ENCODE measurements at regions not wholly inside any gene's neighbourhood (a gene's known extent, or its start where the extent isn't known, plus 50 kb on each side); places are given as distances from the start of the nearest gene placed in this dataset.
"Not testable (repeated sequence)": the region's sequence is repeated elsewhere in the genome, so short reads cannot be mapped to it uniquely, and the experiment has no call there.

GRCh38 chr15:79743032-79743431 is 153.8 kb downstream of the MTHFS start:
- Histone ChIP-seq H4K20me1 (ENCODE audit: insufficient read depth, low read length) (no peaks in the 10 kb centered on the region), H3K4me3 (ENCODE audit: insufficient read depth, low read depth, low read length) (no peak overlapping the region), H3K79me2 (ENCODE audit: insufficient read depth, low read length) (no peaks in the 10 kb centered on the region), H3K9ac (ENCODE audit: low read length) (no peak overlapping the region), H3K4me1 (ENCODE audit: insufficient read depth, low read length) (no peaks in the 10 kb centered on the region), H3K9me3 (ENCODE audit: insufficient read depth, low read depth, low read length) (no peaks in the 10 kb centered on the region), H3K36me3 (ENCODE audit: insufficient read depth, low read length) (no peaks in the 10 kb centered on the region), H3K4me2 (ENCODE audit: low read length) (no peak overlapping the region), H2AFZ (ENCODE audit: low read depth, low read length) (no peak overlapping the region), H3K27ac (ENCODE audit: low read depth, low read length) (no peak overlapping the region), H3K27me3 (ENCODE audit: insufficient read depth, low read length) (no peaks in the 10 kb centered on the region)
- FAIRE-seq, result no peak
- Mint-ChIP-seq H3K4me1 (ENCODE audit: low read depth, unreplicated experiment) (no peaks in the 10 kb centered on the region), H3K27me3 (ENCODE audit: low read depth, unreplicated experiment) (no peaks in the 10 kb centered on the region), H3K4me3 (ENCODE audit: unreplicated experiment) (no peak overlapping the region), H3K36me3 (ENCODE audit: low read depth, unreplicated experiment) (no peaks in the 10 kb centered on the region), H3K27ac (ENCODE audit: unreplicated experiment) (no peak overlapping the region), H3K9me3 (ENCODE audit: unreplicated experiment) (peaks cover 5% of the 10 kb centered on the region)
- DNase-seq (ENCODE audit: low read depth), result peak; percentile 2
- TF ChIP-seq EZH2 (IDR thresholded peaks at IDR 0.05; ENCODE audit: insufficient read depth, low read length), result no peak
- TF ChIP-seq CTCF (IDR thresholded peaks at IDR 0.05; ENCODE audit: insufficient read depth, low read depth, low read length), result no peak

GRCh38 chr15:79744485-79744884 is 152.3 kb downstream of the MTHFS start:
- H3K9ac ChIP-seq (ENCODE audit: low read length); H3K4me3 ChIP-seq (ENCODE audit: insufficient read depth, low read depth, low read length); H4K20me1 ChIP-seq (ENCODE audit: insufficient read depth, low read length); FAIRE-seq; H3K36me3 ChIP-seq (ENCODE audit: insufficient read depth, low read length); H3K4me1 Mint-ChIP-seq (ENCODE audit: low read depth, unreplicated experiment); H3K4me2 ChIP-seq (ENCODE audit: low read length); H3K27ac ChIP-seq (ENCODE audit: low read depth, low read length); H3K27ac Mint-ChIP-seq (ENCODE audit: unreplicated experiment); H3K9me3 Mint-ChIP-seq (ENCODE audit: unreplicated experiment); H2AFZ ChIP-seq (ENCODE audit: low read depth, low read length); H3K27me3 ChIP-seq (ENCODE audit: insufficient read depth, low read length); H3K9me3 ChIP-seq (ENCODE audit: insufficient read depth, low read depth, low read length); H3K4me1 ChIP-seq (ENCODE audit: insufficient read depth, low read length); H3K4me3 Mint-ChIP-seq (ENCODE audit: unreplicated experiment); H3K79me2 ChIP-seq (ENCODE audit: insufficient read depth, low read length); H3K36me3 Mint-ChIP-seq (ENCODE audit: low read depth, unreplicated experiment); H3K27me3 Mint-ChIP-seq (ENCODE audit: low read depth, unreplicated experiment): not testable (repeated sequence)
- DNase-seq (ENCODE audit: low read depth), result peak; percentile 10

GRCh38 chr15:79756365-79756764 is 140.4 kb downstream of the MTHFS start:
- H3K9me3 ChIP-seq (ENCODE audit: insufficient read depth, low read depth, low read length), result no peaks in the 10 kb centered on the region
- no peaks in the 10 kb centered on the region for H3K36me3 ChIP-seq (ENCODE audit: insufficient read depth, low read length)
- H2AFZ ChIP-seq (ENCODE audit: low read depth, low read length), result no peak overlapping the region
- no peaks in the 10 kb centered on the region for H4K20me1 ChIP-seq (ENCODE audit: insufficient read depth, low read length)
- H3K27ac ChIP-seq (ENCODE audit: low read depth, low read length), result no peak overlapping the region
- Mint-ChIP-seq H3K4me3 (ENCODE audit: unreplicated experiment) (no peak overlapping the region), H3K36me3 (ENCODE audit: low read depth, unreplicated experiment) (no peaks in the 10 kb centered on the region), H3K27me3 (ENCODE audit: low read depth, unreplicated experiment) (peaks cover 2% of the 10 kb centered on the region), H3K4me1 (ENCODE audit: low read depth, unreplicated experiment) (no peaks in the 10 kb centered on the region), H3K9me3 (ENCODE audit: unreplicated experiment) (peaks cover 5% of the 10 kb centered on the region), H3K27ac (ENCODE audit: unreplicated experiment) (no peak overlapping the region)
- H3K4me2 ChIP-seq (ENCODE audit: low read length), result no peak overlapping the region
- FAIRE-seq, result no peak
- no peak overlapping the region for H3K4me3 ChIP-seq (ENCODE audit: insufficient read depth, low read depth, low read length)
- H3K4me1 ChIP-seq (ENCODE audit: insufficient read depth, low read length), result no peaks in the 10 kb centered on the region
- H3K27me3 ChIP-seq (ENCODE audit: insufficient read depth, low read length), result no peaks in the 10 kb centered on the region
- no peak for TF ChIP-seq CTCF (IDR thresholded peaks at IDR 0.05; ENCODE audit: insufficient read depth, low read depth, low read length)
- H3K79me2 ChIP-seq (ENCODE audit: insufficient read depth, low read length), result no peaks in the 10 kb centered on the region
- no peak overlapping the region for H3K9ac ChIP-seq (ENCODE audit: low read length)
- DNase-seq (ENCODE audit: low read depth), result no peak
